NCI-H526 treated with DMSO at 0.1 percent for 48 hours (cell line): ENCODE measurements at regions not wholly inside any gene's neighbourhood (a gene's known extent, or its start where the extent isn't known, plus 50 kb on each side); places are given as distances from the start of the nearest gene placed in this dataset.
"Not testable (repeated sequence)": the region's sequence is repeated elsewhere in the genome, so short reads cannot be mapped to it uniquely, and the experiment has no call there.

Source experiments
- DNase-seq: peaks from one replicate; lab custom pipeline; 2025; lab: John Stamatoyannopoulos, UW

- no peak for DNase-seq
Measured at GRCh38 chr2:208608122-208608835, 201.7 kb downstream of the PTH2R start.

- DNase-seq: no peak
Measured at GRCh38 chr2:208609166-208609804, 202.7 kb downstream of the PTH2R start.

DNA sequence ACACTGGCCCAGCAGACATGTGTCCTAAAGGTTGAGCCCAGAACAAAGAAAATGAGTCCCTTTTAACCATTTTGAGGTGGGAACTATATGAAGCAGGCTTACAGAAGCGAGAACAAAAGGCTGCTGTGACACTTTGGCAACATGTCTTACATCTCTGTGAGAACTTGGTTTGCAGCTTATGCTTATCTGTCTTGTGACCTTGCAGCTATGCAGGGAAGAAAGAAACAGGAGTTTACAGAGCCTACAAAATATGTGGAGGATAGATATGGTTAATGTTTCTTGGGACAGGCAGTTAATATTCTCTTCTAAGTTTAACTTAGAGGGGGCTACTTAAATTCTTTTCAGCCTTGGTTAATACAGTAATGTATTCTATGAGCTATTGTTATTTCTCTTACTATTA, 209.1 kb downstream of the PTH2R start:
- DNase-seq: not testable (repeated sequence)

DNA sequence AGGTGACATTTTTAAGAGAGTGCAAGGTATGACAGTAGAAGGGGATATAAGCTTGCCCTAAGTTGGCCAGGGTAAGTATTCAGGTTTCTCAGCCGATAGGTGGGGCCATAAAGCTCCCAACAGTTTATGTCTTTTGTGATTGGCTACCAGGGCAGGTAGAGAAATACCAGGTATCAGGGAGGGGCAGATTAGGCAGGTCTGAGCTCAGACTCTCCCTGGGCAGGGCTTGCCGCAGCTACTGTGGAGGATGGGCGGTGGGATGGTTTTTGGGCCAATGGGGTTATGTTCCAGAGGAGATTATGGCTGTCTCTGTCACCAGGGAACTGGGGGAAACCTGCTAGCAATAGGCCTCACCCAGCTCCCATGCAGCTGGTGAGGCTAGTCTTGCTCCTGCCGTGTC, 211.6 kb downstream of the PTH2R start:
- DNase-seq: no peak

GRCh38 chr2:208619993-208620392, 213.4 kb downstream of the PTH2R start:
- DNase-seq: no peak

- no peak for DNase-seq
Measured at GRCh38 chr2:208620487-208620978, 213.9 kb downstream of the PTH2R start.

GRCh38 chr2:208627110-208627884, 220.7 kb downstream of the PTH2R start:
- DNase-seq: no peak

DNA sequence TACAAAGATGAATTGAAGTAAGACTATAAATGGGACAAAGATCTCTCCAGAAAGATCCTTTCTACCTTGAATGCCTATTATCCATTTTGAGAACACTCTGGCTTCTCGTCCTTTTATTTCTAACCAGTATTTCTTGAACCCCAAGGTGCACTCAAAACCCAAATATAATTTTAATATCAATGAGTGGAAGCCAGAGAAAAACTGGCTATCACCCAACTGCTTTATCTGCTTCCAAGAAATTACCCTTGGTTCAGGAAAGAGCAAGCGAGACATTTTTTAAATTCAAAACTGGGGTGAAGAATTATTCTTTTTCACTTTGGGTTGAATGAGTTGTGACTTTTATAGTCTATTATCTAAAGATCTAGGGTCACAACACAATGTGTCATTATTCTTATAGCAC, 221.3 kb downstream of the PTH2R start:
- DNase-seq: no peak

DNA sequence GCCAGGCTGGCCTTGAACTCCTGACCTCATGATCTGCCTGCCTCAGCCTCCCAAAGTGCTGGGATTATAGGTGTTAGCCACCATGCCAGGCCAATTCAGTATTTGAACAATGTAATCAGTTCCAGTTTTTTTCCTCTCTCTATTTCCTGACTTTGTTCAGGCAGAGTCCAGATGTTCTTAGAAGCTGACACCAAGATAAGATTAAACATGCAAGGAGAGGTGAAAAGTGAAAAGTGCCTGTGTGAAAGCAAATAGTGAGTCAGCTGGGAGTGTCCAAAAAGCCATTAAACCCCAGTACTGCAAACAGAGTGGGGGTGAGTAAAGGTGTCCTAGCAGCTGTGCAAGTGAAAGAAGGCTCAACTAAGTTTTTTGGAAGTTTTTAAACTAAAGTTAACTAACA, 231.5 kb downstream of the PTH2R start:
- DNase-seq: no peak

DNA sequence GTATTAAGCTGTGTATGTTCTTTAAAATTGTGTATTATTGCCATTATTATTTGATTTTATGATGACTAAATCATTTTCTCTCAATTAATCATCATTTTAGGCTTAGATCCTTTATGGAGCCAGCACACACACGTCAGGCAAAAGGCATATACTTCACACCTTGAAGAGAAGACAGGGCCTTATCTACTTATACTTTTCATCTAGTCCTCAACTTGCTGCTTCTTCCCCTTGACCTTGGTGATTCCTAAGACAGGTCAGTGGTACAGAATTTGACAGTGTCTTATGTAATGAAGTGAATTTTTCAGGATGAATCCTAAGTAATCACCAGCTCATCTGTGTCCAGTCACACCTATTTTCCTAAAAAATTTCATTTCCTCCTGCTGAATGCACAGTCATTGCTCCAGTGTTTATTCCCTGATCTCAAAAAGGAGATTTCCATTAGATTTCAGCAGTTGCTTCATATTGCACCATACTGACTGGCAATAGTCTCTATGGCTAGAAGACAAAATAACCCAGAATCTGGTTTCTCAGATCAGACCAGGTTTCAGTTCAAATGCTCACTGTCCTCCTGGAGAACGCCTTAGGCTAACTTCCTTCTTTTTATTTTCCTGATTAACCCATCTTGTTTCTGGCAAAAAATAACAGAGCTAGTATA, 235.7 kb downstream of the PTH2R start:
- no peak for DNase-seq

GRCh38 chr2:208643145-208643544, 236.6 kb downstream of the PTH2R start:
- DNase-seq: no peak

DNA sequence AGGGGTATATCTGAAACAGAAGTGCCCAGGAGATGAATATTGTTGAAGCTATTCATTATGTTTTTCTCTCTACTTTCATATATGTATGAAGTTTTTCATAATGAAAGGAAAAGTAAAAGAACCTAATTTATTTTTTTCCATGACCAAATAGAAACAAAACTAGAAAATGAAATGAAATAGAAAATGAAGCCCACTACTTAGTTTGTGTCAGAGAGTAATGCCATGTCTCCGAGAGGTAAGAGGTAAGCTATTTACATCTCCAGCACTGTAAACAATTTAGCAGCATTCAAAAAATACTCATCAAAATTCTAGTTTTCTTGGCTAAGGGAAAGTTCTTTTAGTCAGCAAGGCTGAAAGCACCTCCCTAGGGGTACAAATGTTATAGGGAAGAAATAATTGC, 238.6 kb downstream of the PTH2R start:
- no peak for DNase-seq

DNA sequence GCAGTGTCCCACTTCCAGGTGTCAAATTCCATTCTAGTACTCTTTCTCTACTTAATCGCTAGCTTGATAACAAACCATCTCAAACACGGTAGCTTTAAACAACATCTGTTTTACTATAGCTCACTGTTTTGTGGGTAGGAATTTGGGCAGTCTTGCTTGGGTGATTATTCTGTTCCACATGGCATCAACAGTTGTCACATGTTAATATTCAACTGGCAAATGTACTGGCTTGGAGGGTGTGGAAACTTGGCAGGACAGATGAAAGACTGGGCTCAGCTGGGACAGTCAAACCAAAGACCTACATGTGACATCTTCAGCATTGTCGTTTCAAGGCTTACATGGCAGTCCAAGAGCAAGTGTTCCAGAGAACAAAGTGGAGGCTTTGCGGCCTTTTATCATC, 241.8 kb downstream of the PTH2R start:
- no peak for DNase-seq

DNA sequence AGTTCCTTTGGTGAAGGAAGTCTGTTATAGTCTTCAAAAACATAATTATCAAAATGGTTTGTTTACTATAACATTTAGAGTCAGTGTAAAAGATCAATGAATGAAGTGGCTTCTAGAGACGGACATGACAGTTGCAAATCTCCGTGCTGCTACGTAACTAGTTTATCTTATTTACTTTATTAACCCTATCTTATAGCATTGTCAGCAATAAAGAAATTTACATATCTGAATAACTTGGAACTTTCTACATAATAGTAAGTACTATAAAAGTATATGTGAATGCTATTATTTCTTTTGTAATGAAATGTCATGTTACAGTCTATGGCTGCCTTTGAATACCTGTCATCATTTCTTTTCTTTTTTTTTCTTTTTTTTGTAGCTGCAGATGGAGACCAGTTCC, 246.8 kb downstream of the PTH2R start:
- no peak for DNase-seq

GRCh38 chr2:208654056-208654455, 247.5 kb downstream of the PTH2R start:
- DNase-seq: no peak

- no peak for DNase-seq
Measured at GRCh38 chr2:208657468-208657867, 250.9 kb downstream of the PTH2R start.

- no peak for DNase-seq
Measured at GRCh38 chr2:208669394-208669793, 262.8 kb downstream of the PTH2R start.

- no peak for DNase-seq
Measured at GRCh38 chr2:208671284-208671683, 264.7 kb downstream of the PTH2R start.

DNA sequence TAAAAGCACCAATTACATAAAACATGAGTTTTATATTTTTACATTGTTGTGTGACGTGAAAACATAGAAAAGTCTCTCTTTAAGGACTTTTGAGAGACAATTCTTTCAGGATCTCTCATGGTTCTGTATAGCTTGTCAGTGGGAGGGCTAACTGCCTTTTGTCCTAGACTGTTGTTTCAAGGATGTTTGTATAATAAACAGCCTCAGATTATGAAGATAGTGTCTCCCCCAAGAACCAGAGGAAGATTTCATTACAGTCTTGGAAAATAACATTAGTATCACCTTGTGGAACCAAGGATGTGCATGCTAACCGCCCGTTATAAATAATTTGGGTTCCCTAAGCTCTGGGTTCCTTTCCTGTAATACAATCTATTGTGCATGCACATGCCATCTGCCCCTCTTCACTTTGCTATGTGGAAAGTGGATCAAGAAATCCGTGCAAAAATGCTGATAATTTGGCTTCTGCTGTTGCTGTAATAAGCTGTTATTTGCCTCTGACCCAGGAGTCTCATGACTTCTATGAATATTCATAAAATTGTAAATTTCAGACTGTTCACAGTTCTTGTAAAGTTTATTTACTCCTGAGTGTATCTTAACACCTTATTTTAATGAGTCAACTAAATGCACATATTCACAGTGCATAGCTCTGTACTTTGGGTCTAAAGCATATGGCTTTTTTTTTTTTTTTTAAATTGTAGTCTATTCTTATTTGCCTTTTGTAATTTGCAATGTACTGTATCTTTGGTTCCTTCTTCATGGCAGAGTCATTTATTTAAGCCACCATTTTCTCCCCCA, 265.5 kb downstream of the PTH2R start:
- no peak for DNase-seq

GRCh38 chr2:208673631-208674030, 267.0 kb downstream of the PTH2R start:
- DNase-seq: no peak

- DNase-seq: no peak
Measured at GRCh38 chr2:208674919-208675318, 268.3 kb downstream of the PTH2R start.

- not testable (repeated sequence) for DNase-seq
Measured at GRCh38 chr2:208685929-208686328, 279.3 kb downstream of the PTH2R start.
